Kidney (tissue), 13 donors: ENCODE measurements at regions not wholly inside any gene's neighbourhood (a gene's known extent, or its start where the extent isn't known, plus 50 kb on each side); places are given as distances from the start of the nearest gene placed in this dataset.

Source experiments
- DNase-seq, 5 donors: peaks; one replicate each; pipeline ENCODE4 v3.0.0-alpha.2; 2013 to 2020
- FAIRE-seq: peaks from 2 replicates; lab custom pipeline; 2012; peaks lifted over from hg19 to GRCh38; lab: Jason Lieb, UNC
- H3K27ac ChIP-seq, 2 donors: one replicate each; pipeline ENCODE4 v1.7.0; 2013; ENCODE audit warnings: low read depth in 2 of 2, low read length in 2 of 2, inconsistent platforms in 1 of 2
- H3K27me3 ChIP-seq: one replicate; pipeline ENCODE4 v1.7.1; 2013; ENCODE audit warnings: low read length, inconsistent platforms; ENCODE audit not compliant: control insufficient read depth, insufficient read depth
- H3K36me3 ChIP-seq, 3 donors: one replicate each; pipeline versions ENCODE4 v1.7.0 to v1.7.1; 2013; ENCODE audit warnings: low read length in 3 of 3, control low read depth in 1 of 3, inconsistent platforms in 1 of 3; ENCODE audit not compliant: insufficient read depth in 3 of 3, control insufficient read depth in 2 of 3
- H3K4me1 ChIP-seq, 3 donors: one replicate each; pipeline versions ENCODE4 v1.7.0 to v1.7.1; 2013; ENCODE audit warnings: low read length in 3 of 3, inconsistent platforms in 1 of 3, low read depth in 1 of 3; ENCODE audit not compliant: control insufficient read depth in 2 of 3, insufficient read depth in 2 of 3
- H3K4me3 ChIP-seq, 3 donors: one replicate each; pipeline versions ENCODE4 v1.7.0 to v1.8.1; 2013; ENCODE audit warnings: low read length in 3 of 3, control low read depth in 1 of 3, inconsistent platforms in 1 of 3
- H3K9ac ChIP-seq, 3 donors: one replicate each; pipeline versions ENCODE4 v1.7.0 to v1.7.1; 2013; ENCODE audit warnings: low read length in 3 of 3, control low read depth in 1 of 3, inconsistent platforms in 1 of 3
- H3K9me3 ChIP-seq, 3 donors: one replicate each; pipeline versions ENCODE4 v1.7.0 to v1.7.1; 2013; ENCODE audit warnings: low read length in 3 of 3, control low read depth in 1 of 3, inconsistent platforms in 1 of 3; ENCODE audit not compliant: control insufficient read depth in 2 of 3, insufficient read depth in 1 of 3
- intact Hi-C: fragments of 100-400 bp; cut with DNase I; formaldehyde crosslinking; loops from one replicate; pipeline ENCODE4 v1.11.1; 2022
- TF ChIP-seq, protein P1 (sequence below): IDR thresholded peaks from 3 replicates; pipeline ENCODE4 v1.5.1; 2012; ENCODE audit warnings: mild to moderate bottlenecking, moderate library complexity, borderline replicate concordance; ENCODE audit not compliant: insufficient read depth; ENCODE audit errors: extremely low read depth
- donor health status: control.
- donor health status: control.
- donor health status: control.
- donor health status: control.
- donor health status: control.
- donor health status: DM: yes; HTN: yes; CAD: no.
- donor health status: Normal renal cell carcinoma (clear cell type).

- Histone ChIP-seq H3K9me3 (no peaks in the 10 kb centered on the region), H3K9ac (no peak overlapping the region), H3K4me1 (no peaks in the 10 kb centered on the region), H3K36me3 (no peaks in the 10 kb centered on the region), H3K27ac (no peak overlapping the region), H3K4me3 (no peak overlapping the region), H3K27me3 (no peaks in the 10 kb centered on the region)
- FAIRE-seq: no peak
- TF ChIP-seq, protein P1, sequence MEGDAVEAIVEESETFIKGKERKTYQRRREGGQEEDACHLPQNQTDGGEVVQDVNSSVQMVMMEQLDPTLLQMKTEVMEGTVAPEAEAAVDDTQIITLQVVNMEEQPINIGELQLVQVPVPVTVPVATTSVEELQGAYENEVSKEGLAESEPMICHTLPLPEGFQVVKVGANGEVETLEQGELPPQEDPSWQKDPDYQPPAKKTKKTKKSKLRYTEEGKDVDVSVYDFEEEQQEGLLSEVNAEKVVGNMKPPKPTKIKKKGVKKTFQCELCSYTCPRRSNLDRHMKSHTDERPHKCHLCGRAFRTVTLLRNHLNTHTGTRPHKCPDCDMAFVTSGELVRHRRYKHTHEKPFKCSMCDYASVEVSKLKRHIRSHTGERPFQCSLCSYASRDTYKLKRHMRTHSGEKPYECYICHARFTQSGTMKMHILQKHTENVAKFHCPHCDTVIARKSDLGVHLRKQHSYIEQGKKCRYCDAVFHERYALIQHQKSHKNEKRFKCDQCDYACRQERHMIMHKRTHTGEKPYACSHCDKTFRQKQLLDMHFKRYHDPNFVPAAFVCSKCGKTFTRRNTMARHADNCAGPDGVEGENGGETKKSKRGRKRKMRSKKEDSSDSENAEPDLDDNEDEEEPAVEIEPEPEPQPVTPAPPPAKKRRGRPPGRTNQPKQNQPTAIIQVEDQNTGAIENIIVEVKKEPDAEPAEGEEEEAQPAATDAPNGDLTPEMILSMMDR: no peak
- intact Hi-C loops: no loop called here
- DNase-seq: no peak
These were observed 207.6 kb downstream of the ZNF462 start for GRCh38 chr9:107070586-107070985.

GRCh38 chr9:107078061-107078460, 205.0 kb upstream of the RAD23B start:
- TF ChIP-seq, protein P1: no peak
- Histone ChIP-seq H3K9me3 (no peaks in the 10 kb centered on the region), H3K36me3 (no peaks in the 10 kb centered on the region), H3K27me3 (no peaks in the 10 kb centered on the region), H3K4me1 (no peaks in the 10 kb centered on the region), H3K4me3 (no peak overlapping the region), H3K27ac (no peak overlapping the region), H3K9ac (no peak overlapping the region)
- intact Hi-C loops: no loop called here
- FAIRE-seq (no peak), DNase-seq (no peak)

GRCh38 chr9:107079589-107079988, 203.5 kb upstream of the RAD23B start:
- FAIRE-seq (no peak), DNase-seq (no peak)
- H3K36me3 ChIP-seq: no peaks in the 10 kb centered on the region
- H3K9me3 ChIP-seq: no peaks in the 10 kb centered on the region
- no peaks in the 10 kb centered on the region for H3K27me3 ChIP-seq
- no peak overlapping the region for H3K9ac ChIP-seq
- H3K27ac ChIP-seq: no peak overlapping the region
- no peak overlapping the region for H3K4me3 ChIP-seq
- TF ChIP-seq, protein P1: no peak
- intact Hi-C loops: no loop called here
- H3K4me1 ChIP-seq: no peaks in the 10 kb centered on the region

DNA sequence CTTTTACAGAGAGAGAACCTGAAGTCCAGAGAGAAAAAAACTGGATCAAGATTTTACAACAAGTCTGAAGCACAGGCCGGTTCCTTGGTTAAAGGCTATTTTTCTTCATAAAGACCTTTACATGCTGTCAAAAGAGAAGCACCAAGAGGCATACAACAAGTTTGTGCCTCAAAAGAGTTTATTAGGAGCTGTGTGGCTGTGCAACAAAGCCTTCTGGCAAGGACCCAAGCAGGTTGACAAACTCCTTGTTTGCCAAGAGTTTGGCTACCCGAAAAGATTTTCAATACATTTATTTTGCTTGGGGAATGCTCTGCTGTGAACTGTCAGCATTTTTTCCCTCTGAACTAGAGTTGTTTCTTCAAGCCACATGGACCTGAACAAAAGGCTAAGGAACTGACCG, 202.9 kb upstream of the RAD23B start:
- H3K36me3 ChIP-seq: no peaks in the 10 kb centered on the region
- no peaks in the 10 kb centered on the region for H3K4me1 ChIP-seq
- H3K4me3 ChIP-seq: no peak overlapping the region
- intact Hi-C loops: no loop called here
- TF ChIP-seq, protein P1: no peak
- H3K9me3 ChIP-seq: no peaks in the 10 kb centered on the region
- FAIRE-seq: no peak
- no peak overlapping the region for H3K9ac ChIP-seq
- no peak overlapping the region for H3K27ac ChIP-seq
- no peak for DNase-seq
- no peaks in the 10 kb centered on the region for H3K27me3 ChIP-seq
